NCI-H2171 treated with DMSO at 0.1 percent for 48 hours (cell line): ENCODE measurements at regions not wholly inside any gene's neighbourhood (a gene's known extent, or its start where the extent isn't known, plus 50 kb on each side); places are given as distances from the start of the nearest gene placed in this dataset.
"Not testable (repeated sequence)": the region's sequence is repeated elsewhere in the genome, so short reads cannot be mapped to it uniquely, and the experiment has no call there.

Source experiments
- DNase-seq: peaks from one replicate; lab custom pipeline; 2025; lab: John Stamatoyannopoulos, UW

DNA sequence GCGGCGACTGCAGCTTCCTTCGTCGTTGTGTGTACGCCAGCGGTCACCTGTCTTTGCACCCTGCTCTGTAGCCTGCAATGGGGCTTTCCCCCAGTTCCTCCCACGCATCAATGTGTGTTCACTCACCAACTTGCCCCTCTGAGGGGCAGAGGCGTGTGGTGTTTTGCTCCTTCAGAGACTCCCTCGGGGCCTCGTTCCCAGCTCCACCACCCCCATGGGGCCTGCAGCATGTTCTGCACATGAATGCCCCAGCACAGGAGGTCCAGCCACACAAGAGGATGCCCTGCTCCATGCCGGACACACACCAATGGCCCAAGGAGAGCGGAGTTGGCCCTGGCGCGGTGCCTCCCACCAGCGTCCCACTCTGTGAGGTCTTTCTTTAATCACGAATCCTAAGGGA is 196.8 kb downstream of the BANP start:
- DNase-seq: not testable (repeated sequence)

DNA sequence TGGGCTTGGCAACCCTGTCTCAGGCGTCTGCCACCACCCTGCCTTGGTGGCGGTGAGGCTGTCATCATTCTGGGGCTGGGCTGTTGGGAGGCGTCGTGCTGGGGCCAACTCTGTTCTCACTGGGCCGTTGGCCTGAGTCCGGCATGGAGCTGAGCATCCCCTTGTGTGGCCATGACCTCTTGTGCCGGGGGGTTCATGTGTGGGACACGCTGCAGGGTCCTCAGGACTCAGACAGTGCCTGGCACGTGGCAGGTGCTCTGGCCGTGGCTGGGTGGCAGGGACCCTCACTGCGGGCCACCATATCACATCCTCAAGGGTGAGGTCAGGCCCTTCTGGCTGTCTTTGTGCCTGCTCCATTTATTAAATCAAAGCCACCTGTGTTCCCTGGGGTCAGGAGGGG is 197.4 kb downstream of the BANP start:
- not testable (repeated sequence) for DNase-seq

DNA sequence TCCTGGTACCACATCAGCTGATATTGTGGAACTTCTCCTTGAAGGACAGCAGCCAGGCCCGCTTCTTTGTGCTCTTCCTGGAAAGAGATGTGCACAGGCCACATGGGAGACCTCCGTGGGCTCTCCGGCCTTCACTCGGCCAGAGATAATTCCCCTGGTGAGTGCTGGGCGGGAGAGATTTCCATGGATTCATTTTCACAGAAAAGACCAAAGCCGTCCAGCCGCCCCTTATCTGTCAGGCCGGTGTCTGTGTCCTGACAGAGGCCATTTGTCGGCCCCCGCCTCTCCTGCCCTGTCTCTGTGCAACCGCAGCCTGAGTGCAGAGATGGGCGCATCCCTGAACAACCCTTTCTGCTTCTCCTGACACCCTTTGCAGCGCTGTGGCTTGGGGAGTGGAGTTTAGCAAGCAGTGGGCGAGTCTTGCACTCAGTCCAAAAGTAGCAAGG is 197.9 kb downstream of the BANP start:
- DNase-seq: not testable (repeated sequence)

DNA sequence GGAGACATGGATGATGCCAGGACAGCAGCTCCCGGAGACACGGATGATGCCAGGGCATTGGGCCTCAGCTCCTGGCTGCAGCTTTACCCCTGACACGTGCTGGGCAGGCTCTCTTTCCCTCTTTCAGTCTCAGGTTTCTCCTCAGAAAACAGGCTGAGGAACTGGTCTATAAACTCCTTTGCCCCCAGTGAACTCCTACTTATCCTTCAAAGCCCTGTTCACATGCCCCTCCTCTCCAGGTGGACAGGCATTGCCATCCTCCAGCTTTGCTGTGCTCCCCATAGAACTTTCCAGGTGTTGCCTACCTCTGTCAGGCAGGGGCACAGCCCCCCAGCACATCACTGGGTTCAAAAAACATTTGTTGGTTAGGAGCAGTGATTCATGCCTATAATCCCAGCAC is 198.4 kb downstream of the BANP start:
- not testable (repeated sequence) for DNase-seq

DNA sequence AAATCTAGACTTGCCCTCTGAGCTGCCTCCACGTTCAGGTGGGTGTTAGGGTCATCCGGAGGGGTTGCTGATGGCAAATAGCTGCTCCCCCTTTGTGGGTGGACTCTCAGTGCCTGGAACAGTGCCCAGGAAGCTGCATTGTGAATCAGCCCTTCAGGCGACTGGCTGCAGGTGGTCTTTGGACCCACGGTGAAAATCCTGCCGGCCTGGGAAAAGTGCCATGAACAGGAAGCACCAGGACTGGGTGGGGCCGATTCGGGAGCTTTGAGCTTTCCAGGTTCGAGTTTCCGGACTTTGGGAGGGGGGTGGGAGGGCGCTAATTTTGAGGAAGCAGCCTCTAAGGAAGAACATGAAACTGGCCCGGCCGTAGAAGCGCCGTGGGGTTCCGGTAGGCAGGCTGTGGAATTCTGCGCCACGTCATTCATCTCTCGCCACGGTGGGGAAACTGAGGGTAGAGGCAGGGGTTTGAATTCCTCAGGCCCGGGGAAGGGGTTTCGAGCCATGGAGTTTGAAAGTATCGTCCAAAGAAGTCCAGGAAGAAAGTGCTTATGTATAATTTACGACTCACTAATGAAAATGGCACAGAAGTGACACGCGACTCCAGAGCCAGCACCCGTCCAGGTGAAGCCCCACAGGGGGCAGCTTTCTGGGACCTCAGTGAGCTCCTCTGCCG is 199.4 kb downstream of the BANP start:
- not testable (repeated sequence) for DNase-seq

DNA sequence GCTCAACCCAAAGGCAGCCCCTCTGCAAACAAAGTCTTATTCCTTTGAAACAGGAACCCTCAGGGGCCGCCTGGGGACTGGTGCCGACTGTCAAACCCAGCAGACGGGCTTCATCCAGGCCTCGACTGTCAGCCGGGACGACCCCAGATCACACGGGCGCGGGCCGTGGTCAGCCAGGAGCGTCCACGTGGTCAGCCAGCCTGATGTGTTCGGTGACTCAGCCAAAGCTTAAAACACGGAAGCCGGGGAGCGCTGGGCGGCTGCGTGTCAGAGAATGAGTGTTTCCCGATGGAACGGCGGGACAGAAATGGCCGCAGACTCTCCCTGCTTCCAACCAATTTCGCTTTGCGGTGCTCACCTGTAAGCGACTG is 199.9 kb downstream of the BANP start:
- DNase-seq: not testable (repeated sequence)

DNA sequence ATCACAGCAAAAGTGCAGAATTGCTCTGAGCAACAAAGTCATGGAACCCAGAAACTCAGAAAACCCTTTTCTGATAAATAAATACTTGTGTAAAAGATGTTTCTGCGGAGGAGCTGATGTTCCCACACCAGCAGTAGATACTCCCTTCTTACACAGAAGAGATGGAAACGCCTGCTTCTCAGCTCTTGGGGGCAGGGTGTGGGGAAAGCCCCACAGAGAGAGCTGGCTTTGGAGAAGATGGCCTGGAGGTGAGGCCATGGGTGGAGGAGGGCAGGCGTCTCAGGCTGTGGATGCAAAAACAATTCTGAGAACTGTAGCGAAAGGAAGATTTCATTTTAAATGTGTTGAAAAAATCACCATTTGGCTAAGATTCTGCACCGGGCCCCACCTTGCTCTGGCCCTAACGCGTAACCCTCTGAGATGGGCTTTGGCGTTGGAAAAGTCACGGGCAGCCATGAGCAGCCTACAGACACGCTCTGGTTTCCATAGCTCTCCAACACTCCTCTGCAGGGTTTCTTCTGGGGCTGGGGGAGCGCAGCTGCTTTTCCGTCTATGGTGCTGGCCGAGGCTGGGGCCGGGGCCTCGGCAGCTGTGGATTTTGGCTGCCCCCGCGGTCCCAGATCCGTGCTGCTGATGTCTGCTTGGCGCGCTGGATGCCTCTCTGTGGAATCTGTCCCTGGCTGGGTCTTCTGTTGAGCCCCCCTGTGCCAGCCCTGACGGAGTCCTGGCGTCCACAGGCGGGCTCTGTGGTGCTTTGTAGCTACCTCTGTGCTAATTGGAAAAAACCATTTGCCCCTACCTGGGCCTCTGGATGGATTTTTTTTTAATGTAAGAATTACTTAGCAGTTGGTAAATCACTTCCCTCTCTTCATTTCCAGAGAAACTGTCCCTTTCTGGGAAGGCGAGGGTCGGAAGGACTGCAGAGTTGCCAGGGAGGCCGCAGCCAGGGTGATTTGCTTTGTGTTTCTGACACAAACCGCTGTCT is 200.9 kb downstream of the BANP start:
- not testable (repeated sequence) for DNase-seq

DNA sequence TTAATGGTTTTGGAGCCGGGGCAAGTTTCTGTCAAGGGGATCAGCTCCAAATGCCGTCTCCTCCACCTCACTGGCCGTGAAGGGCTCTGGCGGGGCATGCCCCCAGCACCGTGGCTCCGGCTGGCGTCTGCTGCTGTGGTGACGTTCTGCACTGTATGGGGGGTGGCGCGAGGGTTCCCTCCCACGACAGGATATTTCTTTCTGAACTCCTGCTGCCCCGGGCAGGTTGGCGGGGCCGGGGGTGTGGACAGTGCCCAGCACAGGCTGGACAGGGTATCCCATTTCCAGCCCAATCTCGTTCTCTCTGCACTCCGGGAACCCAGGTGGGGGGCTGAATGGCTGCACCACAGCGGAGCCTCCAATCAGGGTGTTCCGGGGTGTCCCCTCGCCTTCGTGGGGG is 201.6 kb downstream of the BANP start:
- not testable (repeated sequence) for DNase-seq

DNA sequence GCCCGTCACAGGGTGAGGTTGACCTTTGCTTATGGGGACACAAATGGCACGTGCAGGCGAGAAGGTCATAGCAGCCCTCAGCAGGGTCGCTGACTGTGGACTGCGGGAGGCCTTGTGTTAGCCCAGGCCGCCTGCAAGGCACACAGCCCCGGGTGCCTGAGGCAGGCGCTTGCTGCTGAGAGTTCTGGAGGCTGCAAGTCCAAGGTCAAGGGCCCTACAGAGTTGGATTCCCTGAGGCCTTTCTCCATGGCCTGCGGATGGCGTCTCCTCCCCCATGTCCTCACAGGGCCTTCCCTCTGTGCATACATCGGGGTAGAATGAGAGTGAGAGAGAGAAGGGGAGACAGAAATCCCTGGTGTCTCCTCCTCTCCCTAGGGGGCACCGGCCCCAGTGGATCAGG is 202.3 kb downstream of the BANP start:
- not testable (repeated sequence) for DNase-seq

DNA sequence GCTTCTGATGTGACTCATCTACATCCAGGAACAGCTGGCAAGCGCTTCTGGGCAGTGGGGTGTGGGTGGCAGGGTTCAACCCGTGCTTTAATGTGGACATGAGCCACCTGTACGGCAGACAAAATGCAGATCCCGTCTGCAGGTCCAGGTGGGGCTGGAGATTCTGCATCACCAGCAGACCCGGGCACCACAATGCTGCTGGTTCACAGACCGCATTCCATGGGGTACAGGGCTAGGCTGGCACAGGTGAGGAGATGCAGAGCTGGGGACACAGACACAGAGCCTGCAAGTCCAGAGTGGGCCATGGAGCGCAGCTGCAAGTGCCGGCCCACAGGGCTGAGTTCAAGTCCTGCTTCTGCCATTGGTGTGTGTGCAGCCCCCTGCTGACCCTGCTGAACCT is 203.7 kb downstream of the BANP start:
- not testable (repeated sequence) for DNase-seq

DNA sequence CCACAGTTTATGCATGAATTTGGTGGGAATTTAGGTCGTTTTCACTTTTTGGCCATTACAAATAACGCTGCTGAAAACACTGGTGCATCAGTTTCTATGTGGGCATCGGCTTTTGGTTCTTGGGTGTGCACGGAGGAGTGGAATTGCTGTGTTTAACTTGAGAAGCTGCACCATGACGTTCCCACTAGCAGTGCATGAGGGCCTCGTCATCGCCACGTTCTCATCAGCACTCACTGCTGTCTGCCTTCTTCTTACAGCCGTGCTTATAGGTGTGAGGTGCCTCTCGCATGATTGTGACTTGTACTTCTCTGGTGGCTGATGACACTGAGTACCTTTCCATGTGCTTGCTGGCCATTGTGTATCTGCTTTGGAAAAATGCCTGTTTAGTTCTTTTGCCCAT is 204.4 kb downstream of the BANP start:
- not testable (repeated sequence) for DNase-seq

DNA sequence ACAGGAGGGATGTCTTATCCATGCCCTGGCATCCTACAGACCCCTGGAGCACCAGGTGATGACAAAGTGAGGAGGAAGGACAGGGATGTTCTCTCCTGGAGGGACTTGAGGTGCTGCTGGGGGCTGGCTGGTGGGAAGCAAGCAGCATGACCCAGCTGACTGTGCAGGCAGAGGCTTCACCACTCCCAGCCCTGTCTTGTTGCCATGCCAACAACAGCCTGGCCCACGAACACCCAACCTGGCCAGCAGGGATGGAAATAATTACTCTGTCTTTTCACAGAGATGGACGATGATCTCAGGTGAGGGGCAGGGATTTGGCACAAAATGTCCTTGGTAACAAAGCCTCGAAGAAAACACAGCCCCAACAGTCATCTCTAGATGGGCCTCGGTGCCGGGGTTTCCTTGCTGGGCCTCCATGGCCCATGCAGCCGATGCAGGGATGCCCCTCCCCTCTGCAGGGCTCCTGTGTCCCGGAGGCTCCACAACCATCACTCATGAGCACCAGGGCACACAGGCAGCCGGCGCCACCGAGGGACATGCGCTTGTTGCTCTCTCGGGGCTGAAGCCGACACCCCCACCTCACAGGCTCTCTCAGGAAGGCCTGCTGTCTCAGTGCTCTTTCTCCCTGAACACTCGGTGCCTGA is 205.5 kb downstream of the BANP start:
- not testable (repeated sequence) for DNase-seq

DNA sequence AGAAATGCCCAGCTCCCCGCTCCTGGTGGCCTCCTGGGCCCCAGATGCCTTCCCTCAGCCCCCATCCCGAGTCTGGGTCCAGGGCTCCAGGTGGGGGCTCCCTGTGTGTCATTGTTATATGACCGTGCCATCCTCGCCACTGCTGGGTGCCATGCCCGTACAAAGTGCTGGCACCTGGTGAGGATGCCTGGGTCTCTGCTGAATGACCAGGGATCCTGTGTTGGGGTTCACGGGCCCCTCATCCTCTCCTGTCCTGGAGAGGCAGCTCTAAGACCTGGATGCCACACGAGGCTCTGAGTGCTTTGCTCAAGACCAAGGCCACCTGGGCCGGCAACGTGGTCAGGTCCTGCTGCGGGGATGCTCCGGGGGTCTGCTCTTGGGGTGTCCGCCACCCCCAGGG is 206.5 kb downstream of the BANP start:
- not testable (repeated sequence) for DNase-seq

DNA sequence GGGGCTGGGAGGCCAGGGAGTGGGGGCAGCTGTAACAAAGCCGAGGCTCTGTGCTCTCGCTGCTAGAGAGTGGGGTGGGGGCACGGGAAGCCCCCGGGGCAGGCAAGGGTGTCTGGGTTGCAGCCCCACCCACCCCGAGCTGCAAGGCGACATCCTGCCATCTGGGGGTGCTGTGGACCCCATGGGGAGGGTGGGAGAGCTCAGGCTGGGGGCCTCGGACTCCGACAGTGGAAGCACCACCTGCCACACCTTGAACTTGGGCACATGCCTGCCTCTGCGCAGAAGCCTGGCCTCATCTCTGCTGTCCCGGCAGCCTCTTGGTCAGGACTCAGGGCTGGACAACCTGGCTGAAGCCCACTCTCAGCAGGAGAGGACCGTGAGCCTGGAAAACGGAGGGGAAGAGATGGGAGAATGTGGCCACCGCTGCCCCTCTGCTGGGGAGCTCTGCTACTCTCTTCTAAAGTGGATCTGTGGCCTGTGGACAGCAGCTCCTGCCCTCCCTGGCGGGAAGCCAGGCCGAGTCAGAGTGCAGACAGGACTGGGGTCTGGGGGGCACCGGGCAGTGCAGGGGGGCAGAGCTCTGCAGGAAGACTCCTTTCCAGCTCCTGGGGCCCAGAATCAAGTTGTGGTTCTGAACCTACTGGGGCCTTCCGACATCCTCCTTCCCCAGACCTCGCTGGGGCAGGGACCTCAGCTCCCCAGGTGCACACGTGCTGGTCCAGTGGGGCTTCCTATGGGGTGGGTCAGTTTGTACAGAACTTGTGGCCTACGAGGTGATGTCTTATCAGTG is 207.2 kb downstream of the BANP start:
- not testable (repeated sequence) for DNase-seq

DNA sequence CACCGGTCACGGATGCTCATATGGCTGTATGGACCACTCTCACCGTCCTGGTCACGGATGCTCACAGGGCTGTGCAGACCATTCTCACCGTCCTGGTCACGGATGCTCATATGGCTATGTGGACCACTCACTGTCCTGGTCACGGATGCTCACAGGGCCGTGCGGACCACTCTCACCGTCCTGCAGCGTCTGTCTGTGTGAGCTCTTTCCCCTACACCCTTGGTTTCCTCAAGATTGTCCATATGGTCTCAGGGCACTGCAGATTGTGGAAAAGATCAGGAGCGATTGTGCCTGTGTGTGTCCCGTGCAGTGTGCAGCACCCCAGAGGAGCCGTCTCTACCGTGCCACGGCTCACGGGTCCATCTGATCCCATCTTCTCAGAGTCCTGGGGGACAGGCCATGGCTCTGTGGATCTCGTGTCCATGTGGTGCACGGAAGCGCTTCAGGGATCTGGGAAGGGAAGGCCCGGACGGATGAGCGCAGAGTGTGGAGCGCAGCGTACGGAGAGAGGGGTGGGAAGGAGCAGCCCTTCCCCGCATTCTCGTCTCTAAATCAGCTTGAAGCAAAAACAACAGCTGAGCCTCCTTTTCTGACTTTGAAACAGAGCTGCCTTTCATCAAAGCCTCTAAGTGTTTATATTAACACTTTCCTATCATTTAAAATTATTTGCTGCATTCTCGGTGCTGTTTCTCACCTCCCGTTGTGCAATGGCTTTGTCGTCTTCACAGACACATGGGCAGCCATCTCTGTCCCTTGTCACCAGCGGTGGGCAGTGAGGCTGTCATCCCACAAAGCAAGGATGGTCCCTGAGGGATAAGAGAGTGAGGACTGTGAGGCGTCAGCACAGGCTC is 208.0 kb downstream of the BANP start:
- DNase-seq: not testable (repeated sequence)

DNA sequence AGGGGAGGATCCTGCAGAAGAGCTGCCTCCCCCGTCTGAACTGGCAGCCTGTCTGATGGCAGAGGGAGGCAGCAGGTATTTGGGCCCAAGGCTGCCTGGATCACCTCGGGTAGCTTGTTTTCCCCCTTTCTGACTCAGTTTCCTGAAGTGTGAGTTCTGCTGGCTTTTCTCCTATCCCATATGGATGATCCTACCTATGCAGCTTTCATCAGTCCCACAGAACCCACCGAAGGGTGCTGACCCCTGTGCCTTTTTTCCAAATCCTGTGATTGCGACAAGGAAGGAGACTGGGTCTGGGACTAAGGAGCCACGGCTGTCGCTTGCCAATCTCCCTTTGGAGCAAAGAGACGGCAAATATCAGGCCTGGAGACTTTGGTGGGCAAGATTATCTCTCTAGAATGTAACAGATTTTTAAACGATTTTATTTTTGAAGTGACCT is 208.7 kb downstream of the BANP start:
- not testable (repeated sequence) for DNase-seq

DNA sequence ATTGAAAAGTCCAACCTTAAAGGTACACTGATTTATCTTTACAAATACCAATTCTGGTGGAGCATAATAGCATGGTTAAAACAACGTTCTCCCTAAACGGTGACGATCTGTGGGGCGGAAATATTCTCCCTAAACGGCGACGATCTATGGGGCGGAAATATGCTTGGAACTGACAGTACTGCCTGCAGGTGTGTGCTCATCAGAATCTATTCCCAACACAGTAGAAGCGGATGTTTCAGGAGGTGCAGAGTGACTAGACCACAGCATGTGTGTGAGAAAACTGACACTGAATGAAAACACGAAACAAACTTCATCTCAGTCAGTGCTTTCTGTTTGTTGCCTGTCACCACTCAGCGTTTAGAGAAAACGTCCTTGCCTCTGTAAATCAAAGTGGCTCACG is 210.0 kb downstream of the BANP start:
- not testable (repeated sequence) for DNase-seq

DNA sequence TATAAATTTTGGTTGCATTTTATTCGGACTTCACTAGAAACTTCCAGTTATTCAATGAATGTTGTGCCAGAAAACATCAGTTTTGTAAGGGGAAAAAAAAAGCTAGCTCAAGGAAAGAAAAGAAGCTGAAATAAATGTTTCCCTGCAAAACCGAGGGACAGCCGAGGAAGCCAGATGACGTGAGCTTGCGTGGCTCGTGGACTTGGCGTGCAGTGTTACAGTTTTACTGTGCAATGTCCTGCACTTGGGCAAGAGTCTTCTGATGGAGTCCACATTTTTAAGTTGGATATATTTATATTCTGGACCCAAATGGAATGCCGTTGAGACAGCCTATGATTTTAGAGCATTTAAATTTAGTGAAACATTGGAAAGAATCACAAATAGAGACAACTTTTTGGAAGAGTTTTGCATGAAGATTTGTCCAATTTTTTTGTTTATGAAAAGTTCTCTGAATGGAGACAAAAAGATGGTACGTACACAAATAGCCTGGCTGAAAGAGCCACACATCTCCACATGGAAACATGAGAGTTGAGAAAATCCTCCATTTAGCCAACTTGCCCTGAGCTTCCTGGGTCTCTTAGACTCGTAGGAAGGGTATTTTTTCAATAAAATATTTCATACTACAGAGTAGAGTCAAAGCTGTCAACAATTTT is 210.5 kb downstream of the BANP start:
- not testable (repeated sequence) for DNase-seq

DNA sequence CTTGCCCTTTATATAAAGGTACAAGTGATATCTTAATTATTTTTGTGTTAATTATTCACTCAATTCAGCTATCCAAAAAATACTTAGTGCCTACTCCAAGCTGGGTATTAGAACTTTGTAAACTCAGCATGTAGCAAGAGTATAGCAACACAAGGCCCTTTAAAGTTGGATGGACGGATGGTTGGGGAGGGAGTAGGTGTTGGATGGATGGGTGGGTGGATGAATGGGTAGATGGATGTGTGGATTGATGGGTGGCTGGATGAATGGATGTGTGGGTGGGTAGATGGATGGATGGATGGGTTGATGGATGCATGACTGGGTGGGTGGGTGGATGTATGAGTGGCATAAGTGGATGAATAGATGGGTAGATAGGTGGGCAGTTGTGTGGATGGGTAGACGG is 211.5 kb downstream of the BANP start:
- not testable (repeated sequence) for DNase-seq
